Astrocyte (in vitro differentiated cells and primary cell): ENCODE measurements at regions not wholly inside any gene's neighbourhood (a gene's known extent, or its start where the extent isn't known, plus 50 kb on each side); places are given as distances from the start of the nearest gene placed in this dataset.

Experiments
- DNase-seq: peaks from one replicate; pipeline ENCODE4 v3.0.0-alpha.2; 2010; ENCODE audit warnings: low read depth
- FAIRE-seq: peaks from 2 replicates; lab custom pipeline; 2011; peaks lifted over from hg19 to GRCh38; lab: Jason Lieb, UNC
- H2AFZ ChIP-seq: 2 replicates; pipeline ENCODE4 v1.6.0; 2012; ENCODE audit warnings: low read depth, low read length, inconsistent platforms
- H3K27ac ChIP-seq: 2 replicates; pipeline ENCODE4 v1.5.1; 2011; ENCODE audit warnings: low read depth, low read length, inconsistent platforms
- H3K27me3 ChIP-seq: 2 replicates; pipeline ENCODE4 v1.6.0; 2011; ENCODE audit warnings: low read length, inconsistent platforms; ENCODE audit not compliant: insufficient read depth
- H3K36me3 ChIP-seq: 2 replicates; pipeline ENCODE4 v1.5.1; 2011; ENCODE audit warnings: low read length, inconsistent platforms; ENCODE audit not compliant: insufficient read depth
- H3K4me1 ChIP-seq: 2 replicates; pipeline ENCODE4 v1.5.1; 2011; ENCODE audit warnings: low read length, inconsistent platforms; ENCODE audit not compliant: insufficient read depth
- H3K4me2 ChIP-seq: 2 replicates; pipeline ENCODE4 v1.6.0; 2012; ENCODE audit warnings: low read length, inconsistent platforms
- H3K4me3 ChIP-seq: 2 replicates; pipeline ENCODE4 v1.5.1; 2011; ENCODE audit warnings: low read depth, mild to moderate bottlenecking, low read length, inconsistent platforms; ENCODE audit not compliant: insufficient read depth
- H3K79me2 ChIP-seq: 2 replicates; pipeline ENCODE4 v1.6.0; 2012; ENCODE audit warnings: mild to moderate bottlenecking, low read length, inconsistent platforms; ENCODE audit not compliant: insufficient read depth
- H3K9ac ChIP-seq: 2 replicates; pipeline ENCODE4 v1.6.0; 2012; ENCODE audit warnings: mild to moderate bottlenecking, low read length, inconsistent platforms
- H3K9me3 ChIP-seq: 2 replicates; pipeline ENCODE4 v1.5.1; 2012; ENCODE audit warnings: low read depth, mild to moderate bottlenecking, low read length, inconsistent platforms; ENCODE audit not compliant: insufficient read depth
- H4K20me1 ChIP-seq: 2 replicates; pipeline ENCODE4 v1.6.0; 2012; ENCODE audit warnings: low read length, inconsistent platforms; ENCODE audit not compliant: insufficient read depth
- H3K27ac Mint-ChIP-seq: one replicate; pipeline ENCODE4 v1.8.0; 2021; ENCODE audit warnings: mild to moderate bottlenecking, mixed read lengths; ENCODE audit not compliant: unreplicated experiment
- H3K27me3 Mint-ChIP-seq: one replicate; pipeline ENCODE4 v1.8.0; 2021; ENCODE audit warnings: low read depth, mixed read lengths; ENCODE audit not compliant: unreplicated experiment
- H3K36me3 Mint-ChIP-seq: one replicate; pipeline ENCODE4 v1.8.0; 2021; ENCODE audit warnings: low read depth, mixed read lengths; ENCODE audit not compliant: unreplicated experiment
- H3K4me1 Mint-ChIP-seq: one replicate; pipeline ENCODE4 v1.8.0; 2021; ENCODE audit warnings: low read depth, mixed read lengths; ENCODE audit not compliant: unreplicated experiment
- H3K4me3 Mint-ChIP-seq: one replicate; pipeline ENCODE4 v1.8.0; 2021; ENCODE audit warnings: mild to moderate bottlenecking, moderate library complexity, mixed read lengths; ENCODE audit not compliant: unreplicated experiment
- H3K9me3 Mint-ChIP-seq: one replicate; pipeline ENCODE4 v1.8.0; 2021; ENCODE audit warnings: mild to moderate bottlenecking, mixed read lengths; ENCODE audit not compliant: unreplicated experiment
- CTCF ChIP-seq: IDR thresholded peaks from 2 replicates; pipeline ENCODE4 v1.5.1; 2011; ENCODE audit warnings: low read depth, mild to moderate bottlenecking, inconsistent platforms, low read length, moderate library complexity; ENCODE audit not compliant: insufficient read depth
- EZH2 ChIP-seq: IDR thresholded peaks from 2 replicates; pipeline ENCODE4 v1.6.1; 2012; ENCODE audit warnings: mild to moderate bottlenecking, low read length, inconsistent platforms; ENCODE audit not compliant: insufficient read depth

GRCh38 chr12:53807322-53807860 is 55.6 kb upstream of the CISTR start:
- H3K27me3 ChIP-seq = peaks cover 33% of the 10 kb centered on the region
- FAIRE-seq = no peak

GRCh38 chr12:53808023-53808705 is 56.4 kb upstream of the CISTR start:
- DNase-seq = no peak
- Histone ChIP-seq H3K9me3 (no peaks in the 10 kb centered on the region), H3K27me3 (peaks cover 38% of the 10 kb centered on the region), H3K79me2 (no peaks in the 10 kb centered on the region), H3K4me3 (no peak overlapping the region), H4K20me1 (no peaks in the 10 kb centered on the region), H3K36me3 (no peaks in the 10 kb centered on the region), H3K4me2 (no peak overlapping the region), H3K4me1 (peaks cover 4% of the 10 kb centered on the region), H2AFZ (no peak overlapping the region), H3K27ac (no peak overlapping the region), H3K9ac (no peak overlapping the region)
- H3K4me1 Mint-ChIP-seq = peaks cover 8% of the 10 kb centered on the region
- H3K4me3 Mint-ChIP-seq = no peak overlapping the region
- TF ChIP-seq CTCF = no peak
- TF ChIP-seq EZH2 = no peak
- H3K36me3 Mint-ChIP-seq = no peaks in the 10 kb centered on the region
- FAIRE-seq = no peak
- no peak overlapping the region for H3K27ac Mint-ChIP-seq
- peaks cover 2% of the 10 kb centered on the region for H3K9me3 Mint-ChIP-seq
- H3K27me3 Mint-ChIP-seq = peaks cover 14% of the 10 kb centered on the region

More at GRCh38 chr12:53807322-53807860, 55.6 kb upstream of the CISTR start:
- H3K79me2 ChIP-seq = no peaks in the 10 kb centered on the region
- Mint-ChIP-seq H3K36me3 (no peaks in the 10 kb centered on the region), H3K27me3 (peaks cover 14% of the 10 kb centered on the region), H3K9me3 (peaks cover 5% of the 10 kb centered on the region), H3K4me1 (peaks cover 8% of the 10 kb centered on the region), H3K4me3 (no peak overlapping the region), H3K27ac (no peak overlapping the region)
- no peak for DNase-seq
- no peak overlapping the region for H3K4me2 ChIP-seq
- H3K9me3 ChIP-seq = no peaks in the 10 kb centered on the region
- H3K4me1 ChIP-seq = peaks cover 4% of the 10 kb centered on the region
- no peak overlapping the region for H3K4me3 ChIP-seq
- TF ChIP-seq CTCF (no peak), EZH2 (no peak)
- H3K36me3 ChIP-seq = no peaks in the 10 kb centered on the region
- no peak overlapping the region for H2AFZ ChIP-seq
- H3K27ac ChIP-seq = no peak overlapping the region
- no peaks in the 10 kb centered on the region for H4K20me1 ChIP-seq
- H3K9ac ChIP-seq = no peak overlapping the region

GRCh38 chr12:53809005-53809404 is 57.2 kb upstream of the CISTR start:
- FAIRE-seq (no peak), DNase-seq (no peak)
- Mint-ChIP-seq H3K27ac (no peak overlapping the region), H3K36me3 (no peaks in the 10 kb centered on the region), H3K4me3 (no peak overlapping the region), H3K9me3 (peaks cover 2% of the 10 kb centered on the region), H3K27me3 (peaks cover 17% of the 10 kb centered on the region), H3K4me1 (peaks cover 8% of the 10 kb centered on the region)
- Histone ChIP-seq H3K27ac (no peak overlapping the region), H3K9ac (no peak overlapping the region), H3K27me3 (peaks cover 41% of the 10 kb centered on the region), H2AFZ (no peak overlapping the region), H3K4me3 (no peak overlapping the region), H3K36me3 (no peaks in the 10 kb centered on the region), H3K9me3 (no peaks in the 10 kb centered on the region), H3K79me2 (no peaks in the 10 kb centered on the region), H3K4me1 (peaks cover 4% of the 10 kb centered on the region), H3K4me2 (no peak overlapping the region), H4K20me1 (no peaks in the 10 kb centered on the region)
- no peak for TF ChIP-seq EZH2
- no peak for TF ChIP-seq CTCF
